ENCODE measurements at regions not wholly inside any gene's neighbourhood (a gene's known extent, or its start where the extent isn't known, plus 50 kb on each side); places are given as distances from the start of the nearest gene placed in this dataset.

- H3K4me3 Mint-ChIP-seq: no peak overlapping the region
- no peak for DNase-seq
- ChIA-PET POLR2A (no interaction called here), CTCF (interaction anchor here (0.6 kb wide), 1 partner anchor 26 kb away, joined by 3 read pairs; no protein-coding TSS in a partner anchor)
- peaks cover 4% of the 10 kb centered on the region for H3K9me3 Mint-ChIP-seq
- no peaks in the 10 kb centered on the region for H3K4me1 Mint-ChIP-seq
- no peak overlapping the region for H3K27ac Mint-ChIP-seq
- H3K36me3 Mint-ChIP-seq (ENCODE audit: low read depth): no peaks in the 10 kb centered on the region
- peaks cover 6% of the 10 kb centered on the region for H3K27me3 Mint-ChIP-seq
Measured at GRCh38 chr10:31644931-31645633, 283.5 kb downstream of the ARHGAP12 start.

GRCh38 chr10:31642281-31642680 lies 286.4 kb downstream of the ARHGAP12 start:
- DNase-seq: no peak
- CTCF ChIA-PET: no interaction called here
- no peaks in the 10 kb centered on the region for H3K36me3 Mint-ChIP-seq (ENCODE audit: low read depth)
- H3K4me3 Mint-ChIP-seq: no peak overlapping the region
- H3K27me3 Mint-ChIP-seq: peaks cover 7% of the 10 kb centered on the region
- peaks cover 12% of the 10 kb centered on the region for H3K9me3 Mint-ChIP-seq
- H3K4me1 Mint-ChIP-seq: no peaks in the 10 kb centered on the region
- no peak overlapping the region for H3K27ac Mint-ChIP-seq
- POLR2A ChIA-PET: no interaction called here

GRCh38 chr10:31635415-31636065 lies 293.1 kb downstream of the ARHGAP12 start:
- H3K4me1 Mint-ChIP-seq: no peaks in the 10 kb centered on the region
- POLR2A ChIA-PET: no interaction called here
- no peak overlapping the region for H3K27ac Mint-ChIP-seq
- H3K9me3 Mint-ChIP-seq: peaks cover 14% of the 10 kb centered on the region
- H3K27me3 Mint-ChIP-seq: peaks cover 1% of the 10 kb centered on the region
- H3K4me3 Mint-ChIP-seq: no peak overlapping the region
- no peaks in the 10 kb centered on the region for H3K36me3 Mint-ChIP-seq (ENCODE audit: low read depth)
- DNase-seq: no peak
- CTCF ChIA-PET: no interaction called here

GRCh38 chr10:31635009-31635408 lies 293.6 kb downstream of the ARHGAP12 start:
- H3K36me3 Mint-ChIP-seq (ENCODE audit: low read depth): no peaks in the 10 kb centered on the region
- CTCF ChIA-PET: no interaction called here

GRCh38 chr10:31630861-31631567 lies 297.6 kb downstream of the ARHGAP12 start:
- ChIA-PET POLR2A (no interaction called here), CTCF (no interaction called here)
- no peak for DNase-seq
- H3K9me3 Mint-ChIP-seq: peaks cover 11% of the 10 kb centered on the region
- H3K4me1 Mint-ChIP-seq: no peaks in the 10 kb centered on the region
- H3K27ac Mint-ChIP-seq: no peak overlapping the region
- no peak overlapping the region for H3K4me3 Mint-ChIP-seq
- H3K36me3 Mint-ChIP-seq (ENCODE audit: low read depth): no peaks in the 10 kb centered on the region
- peaks cover 3% of the 10 kb centered on the region for H3K27me3 Mint-ChIP-seq

More at GRCh38 chr10:31635009-31635408, 293.6 kb downstream of the ARHGAP12 start:
- H3K9me3 Mint-ChIP-seq: peaks cover 14% of the 10 kb centered on the region
- POLR2A ChIA-PET: no interaction called here
- H3K27ac Mint-ChIP-seq: no peak overlapping the region
- H3K4me1 Mint-ChIP-seq: no peaks in the 10 kb centered on the region
- H3K27me3 Mint-ChIP-seq: peaks cover 1% of the 10 kb centered on the region
- no peak overlapping the region for H3K4me3 Mint-ChIP-seq
- no peak for DNase-seq

- no peak overlapping the region for H3K27ac Mint-ChIP-seq
- peaks cover 15% of the 10 kb centered on the region for H3K9me3 Mint-ChIP-seq
- H3K4me1 Mint-ChIP-seq: no peaks in the 10 kb centered on the region
- peaks cover 6% of the 10 kb centered on the region for H3K27me3 Mint-ChIP-seq
- no peak overlapping the region for H3K4me3 Mint-ChIP-seq
- no peaks in the 10 kb centered on the region for H3K36me3 Mint-ChIP-seq (ENCODE audit: low read depth)
- no peak for DNase-seq
- ChIA-PET CTCF (no interaction called here), POLR2A (interaction anchor here (0.6 kb wide), 1 partner anchor 978 kb away, joined by 3 read pairs; no protein-coding TSS in a partner anchor)
Measured at GRCh38 chr10:31625566-31625965, 303.1 kb downstream of the ARHGAP12 start.

GRCh38 chr10:31624611-31625010 lies 304.0 kb downstream of the ARHGAP12 start:
- Mint-ChIP-seq H3K27me3 (peaks cover 5% of the 10 kb centered on the region), H3K36me3 (ENCODE audit: low read depth) (no peaks in the 10 kb centered on the region), H3K9me3 (peaks cover 15% of the 10 kb centered on the region), H3K27ac (no peak overlapping the region), H3K4me1 (no peaks in the 10 kb centered on the region), H3K4me3 (no peak overlapping the region)
- no peak for DNase-seq
- POLR2A ChIA-PET: no interaction called here
- CTCF ChIA-PET: no interaction called here

- POLR2A ChIA-PET: no interaction called here
- no peak for DNase-seq
- Mint-ChIP-seq H3K27me3 (peaks cover 4% of the 10 kb centered on the region), H3K4me1 (no peaks in the 10 kb centered on the region), H3K27ac (no peak overlapping the region), H3K4me3 (no peak overlapping the region), H3K36me3 (ENCODE audit: low read depth) (no peaks in the 10 kb centered on the region), H3K9me3 (peaks cover 15% of the 10 kb centered on the region)
- CTCF ChIA-PET: no interaction called here
Measured at GRCh38 chr10:31623947-31624346, 304.7 kb downstream of the ARHGAP12 start.

GRCh38 chr10:31623466-31623865 lies 304.4 kb downstream of the ZEB1 start:
- Mint-ChIP-seq H3K27me3 (peaks cover 4% of the 10 kb centered on the region), H3K36me3 (ENCODE audit: low read depth) (no peaks in the 10 kb centered on the region), H3K4me1 (no peaks in the 10 kb centered on the region), H3K27ac (no peak overlapping the region), H3K9me3 (peaks cover 15% of the 10 kb centered on the region), H3K4me3 (no peak overlapping the region)
- CTCF ChIA-PET: no interaction called here
- POLR2A ChIA-PET: no interaction called here
- DNase-seq: no peak

- H3K27ac Mint-ChIP-seq: no peak overlapping the region
- CTCF ChIA-PET: no interaction called here
- no peaks in the 10 kb centered on the region for H3K36me3 Mint-ChIP-seq (ENCODE audit: low read depth)
- no peak overlapping the region for H3K4me3 Mint-ChIP-seq
- H3K9me3 Mint-ChIP-seq: peaks cover 15% of the 10 kb centered on the region
- POLR2A ChIA-PET: no interaction called here
- no peak for DNase-seq
- H3K4me1 Mint-ChIP-seq: no peaks in the 10 kb centered on the region
- peaks cover 4% of the 10 kb centered on the region for H3K27me3 Mint-ChIP-seq
Measured at GRCh38 chr10:31622978-31623377, 304.0 kb downstream of the ZEB1 start.

GRCh38 chr10:31621733-31622132 lies 302.7 kb downstream of the ZEB1 start:
- no peaks in the 10 kb centered on the region for H3K36me3 Mint-ChIP-seq (ENCODE audit: low read depth)
- CTCF ChIA-PET: no interaction called here
- H3K4me3 Mint-ChIP-seq: no peak overlapping the region
- H3K9me3 Mint-ChIP-seq: peaks cover 15% of the 10 kb centered on the region
- DNase-seq: no peak
- no peaks in the 10 kb centered on the region for H3K4me1 Mint-ChIP-seq
- no peak overlapping the region for H3K27ac Mint-ChIP-seq
- POLR2A ChIA-PET: no interaction called here
- peaks cover 4% of the 10 kb centered on the region for H3K27me3 Mint-ChIP-seq

- ChIA-PET CTCF (interaction anchor here (0.7 to 1.0 kb wide), 2 partner anchors 18 to 20 kb away, joined by 3 read pairs; no protein-coding TSS in a partner anchor), POLR2A (no interaction called here)
- no peak for DNase-seq
- Mint-ChIP-seq H3K36me3 (ENCODE audit: low read depth) (no peaks in the 10 kb centered on the region), H3K9me3 (peaks cover 9% of the 10 kb centered on the region), H3K4me1 (no peaks in the 10 kb centered on the region), H3K27ac (no peak overlapping the region), H3K4me3 (no peak overlapping the region), H3K27me3 (peaks cover 2% of the 10 kb centered on the region)
Measured at GRCh38 chr10:31620226-31621151, 301.5 kb downstream of the ZEB1 start.
